HAP-1 (cell line): ENCODE measurements at regions not wholly inside any gene's neighbourhood (a gene's known extent, or its start where the extent isn't known, plus 50 kb on each side); places are given as distances from the start of the nearest gene placed in this dataset.

Experiments used
- DNase-seq, 2 experiments: peaks; one replicate each; pipeline ENCODE4 v3.0.0-alpha.2; 2016 to 2020; ENCODE audit warnings: low spot score in 2 of 2
- H3K27me3 ChIP-seq: fragments of 250-450 bp; sonication (Bioruptor Pico); 2 replicates; pipeline ENCODE4 v1.5.1; 2020; ENCODE audit warnings: low read depth, mild to moderate bottlenecking, moderate library complexity
- H3K36me3 ChIP-seq: fragments of 250-450 bp; sonication (Bioruptor Pico); replicated peaks from 2 replicates; pipeline ENCODE4 v1.5.1; 2020; ENCODE audit warnings: mild to moderate bottlenecking
- H3K4me1 ChIP-seq: fragments of 250-450 bp; sonication (Bioruptor Pico); 2 replicates; pipeline ENCODE4 v1.5.1; 2020; ENCODE audit warnings: mild to moderate bottlenecking
- H3K4me3 ChIP-seq: fragments of 250-450 bp; sonication (Bioruptor Pico); 2 replicates; pipeline ENCODE4 v1.5.1; 2020; ENCODE audit warnings: mild to moderate bottlenecking, moderate library complexity
- H3K9me3 ChIP-seq: fragments of 250-450 bp; sonication (Bioruptor Pico); 2 replicates; pipeline ENCODE4 v1.5.1; 2020; ENCODE audit warnings: mild to moderate bottlenecking, moderate library complexity
- in situ Hi-C: fragments of 300-500 bp; cut with MboI; formaldehyde crosslinking; loops from 3 replicates; pipeline ENCODE4 v1.14.3; 2020; ENCODE audit warnings: low sequenced_read_pairs, inconsistent platforms, mixed read lengths

DNA sequence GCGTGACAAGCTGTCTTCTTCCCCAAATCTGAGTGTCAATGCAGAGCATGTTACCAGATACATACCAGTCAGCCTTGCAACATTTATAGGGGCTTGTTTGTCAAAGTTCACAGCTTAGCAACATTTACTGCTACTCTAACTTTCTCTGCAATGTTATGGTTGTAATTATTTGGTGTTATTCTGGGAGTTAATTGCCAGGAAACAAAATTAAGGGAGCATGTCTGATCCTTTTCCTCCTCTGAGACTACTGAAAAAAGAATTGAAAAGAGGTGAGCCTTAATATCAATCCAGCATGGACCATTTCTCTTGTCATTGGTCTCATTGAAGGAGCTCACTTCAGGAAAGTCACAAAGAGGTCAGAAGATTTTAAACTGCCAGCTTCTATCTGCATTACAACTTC, 465.6 kb upstream of the LINC00305 start:
- Histone ChIP-seq H3K4me3 (no peak overlapping the region), H3K27me3 (no peaks in the 10 kb centered on the region), H3K9me3 (no peaks in the 10 kb centered on the region), H3K36me3 (no peaks in the 10 kb centered on the region), H3K4me1 (no peaks in the 10 kb centered on the region)
- in situ Hi-C loops: no loop called here
- DNase-seq: no peak

DNA sequence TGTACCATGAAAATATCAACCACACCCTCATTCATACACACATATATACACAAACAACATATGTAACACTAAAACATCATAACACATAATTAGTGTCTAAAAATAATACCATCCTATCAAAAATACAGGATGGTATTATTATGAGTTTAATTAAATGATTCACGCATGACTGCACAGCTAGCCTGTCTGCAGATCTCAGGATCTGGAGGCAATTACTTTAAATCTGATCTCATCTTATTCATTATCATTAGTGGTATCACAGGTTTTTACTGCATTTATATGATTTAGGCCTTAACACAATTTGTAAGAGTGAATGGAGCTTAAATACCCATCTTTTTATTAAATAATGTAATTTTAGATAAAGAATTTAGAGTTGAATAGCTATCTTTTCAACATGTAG, 443.4 kb upstream of the LINC00305 start:
- no peak for DNase-seq
- H3K4me3 ChIP-seq: no peak overlapping the region
- H3K36me3 ChIP-seq: no peaks in the 10 kb centered on the region
- H3K4me1 ChIP-seq: no peaks in the 10 kb centered on the region
- no peaks in the 10 kb centered on the region for H3K9me3 ChIP-seq
- in situ Hi-C loops: no loop called here
- H3K27me3 ChIP-seq: no peaks in the 10 kb centered on the region

DNA sequence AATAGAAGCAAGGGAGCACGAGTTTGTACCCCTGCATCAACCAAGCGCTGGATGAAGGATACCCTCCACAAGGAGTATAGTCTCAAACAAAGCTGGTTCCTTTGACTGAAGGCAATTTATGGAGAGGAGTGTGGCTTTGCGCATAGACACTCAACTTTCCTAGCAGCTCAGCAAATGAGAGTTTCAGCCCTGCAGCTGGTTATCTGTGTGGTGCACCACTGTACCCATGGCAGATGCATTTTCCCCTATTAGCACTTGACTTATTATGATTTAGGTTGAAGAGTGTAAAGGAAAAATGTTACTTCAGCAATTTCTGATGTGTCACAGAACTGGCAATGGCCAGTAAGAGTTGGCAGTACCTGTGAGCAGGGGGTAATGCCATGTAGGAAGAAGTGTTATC, 440.1 kb upstream of the LINC00305 start:
- in situ Hi-C loops: no loop called here
- Histone ChIP-seq H3K9me3 (no peaks in the 10 kb centered on the region), H3K36me3 (no peaks in the 10 kb centered on the region), H3K27me3 (no peaks in the 10 kb centered on the region), H3K4me1 (no peaks in the 10 kb centered on the region), H3K4me3 (no peak overlapping the region)
- DNase-seq: no peak

DNA sequence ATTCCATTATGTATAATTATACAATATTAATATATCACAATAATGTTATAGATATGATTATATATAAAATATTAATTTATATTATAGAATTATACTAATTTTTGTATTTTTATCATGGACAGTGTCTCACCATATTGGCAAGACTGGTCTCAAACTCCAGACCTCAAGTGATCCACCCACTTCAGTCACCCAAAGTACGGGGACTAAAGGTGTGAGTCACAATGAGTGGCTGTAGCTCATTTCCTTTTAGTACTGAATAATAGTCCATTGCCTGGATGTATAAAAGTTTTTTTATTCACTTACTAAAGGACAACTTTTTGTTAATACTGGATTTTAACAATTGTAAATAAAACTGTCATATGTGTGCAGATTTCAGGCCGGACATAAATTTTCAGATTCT, 417.6 kb upstream of the LINC00305 start:
- Histone ChIP-seq H3K9me3 (no peaks in the 10 kb centered on the region), H3K4me3 (no peak overlapping the region), H3K27me3 (no peaks in the 10 kb centered on the region), H3K4me1 (no peaks in the 10 kb centered on the region), H3K36me3 (no peaks in the 10 kb centered on the region)
- in situ Hi-C loops: no loop called here
- DNase-seq: no peak

DNA sequence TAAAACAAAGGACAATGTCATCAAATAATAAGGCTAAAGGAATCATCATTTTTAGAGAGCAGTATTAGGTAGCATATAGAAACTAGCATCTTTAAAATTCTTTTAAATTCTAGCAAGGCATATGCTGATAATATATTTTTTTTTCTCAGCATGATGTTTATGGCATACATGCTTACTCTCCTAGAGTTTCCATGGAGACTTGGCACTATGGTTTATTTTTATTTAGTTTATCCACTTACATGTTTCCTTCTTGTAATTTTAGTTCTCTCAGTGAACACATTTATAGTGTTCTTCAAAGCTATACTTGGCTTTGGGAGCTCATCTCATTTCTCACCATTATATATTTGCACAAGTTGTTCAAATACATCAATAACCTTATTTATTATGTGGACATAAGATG, 413.8 kb upstream of the LINC00305 start:
- H3K4me1 ChIP-seq: no peaks in the 10 kb centered on the region
- H3K27me3 ChIP-seq: no peaks in the 10 kb centered on the region
- DNase-seq: no peak
- no peaks in the 10 kb centered on the region for H3K36me3 ChIP-seq
- no peak overlapping the region for H3K4me3 ChIP-seq
- in situ Hi-C loops: no loop called here
- H3K9me3 ChIP-seq: no peaks in the 10 kb centered on the region

DNA sequence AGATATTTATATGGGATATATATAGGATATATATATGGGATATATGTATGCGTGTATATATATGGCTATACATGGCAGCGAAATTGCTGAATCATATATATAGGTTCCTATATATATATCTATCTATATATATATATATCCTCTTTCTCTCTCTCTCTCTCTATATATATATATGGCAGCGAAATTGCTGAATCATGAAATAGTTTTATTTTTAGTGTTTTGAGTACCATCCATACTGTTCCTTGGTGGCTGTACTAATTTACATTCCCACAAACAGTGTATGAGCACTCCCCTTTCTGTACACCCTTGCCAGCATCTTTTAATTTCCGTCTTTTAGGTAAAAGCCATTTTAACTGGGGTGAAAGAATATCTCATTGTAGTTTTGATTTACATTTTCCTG, 397.6 kb upstream of the LINC00305 start:
- H3K36me3 ChIP-seq: no peaks in the 10 kb centered on the region
- no peaks in the 10 kb centered on the region for H3K9me3 ChIP-seq
- no peaks in the 10 kb centered on the region for H3K4me1 ChIP-seq
- in situ Hi-C loops: no loop called here
- no peak for DNase-seq
- no peak overlapping the region for H3K4me3 ChIP-seq
- no peaks in the 10 kb centered on the region for H3K27me3 ChIP-seq

DNA sequence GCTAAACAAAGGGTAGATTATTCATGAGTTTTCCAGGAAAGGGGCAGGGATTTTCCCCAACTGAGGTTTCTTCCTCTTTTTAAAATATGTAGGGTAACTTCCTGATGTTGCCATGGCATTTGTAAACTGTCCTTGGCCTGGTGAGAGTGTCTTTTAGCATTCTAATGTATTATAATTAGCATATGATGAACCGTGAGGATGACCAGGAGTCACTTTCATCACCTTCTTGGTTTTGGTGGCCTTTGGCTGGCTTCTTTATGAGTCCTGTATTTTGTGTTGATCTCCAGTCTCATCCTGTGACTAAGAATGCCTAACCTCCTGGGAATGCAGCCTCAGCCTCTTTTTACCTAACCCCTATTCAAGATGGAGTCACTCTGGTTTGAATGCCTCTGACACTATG, 391.0 kb upstream of the LINC00305 start:
- Histone ChIP-seq H3K36me3 (no peaks in the 10 kb centered on the region), H3K4me1 (no peaks in the 10 kb centered on the region), H3K4me3 (no peak overlapping the region), H3K27me3 (no peaks in the 10 kb centered on the region), H3K9me3 (no peaks in the 10 kb centered on the region)
- DNase-seq: no peak
- in situ Hi-C loops: no loop called here

DNA sequence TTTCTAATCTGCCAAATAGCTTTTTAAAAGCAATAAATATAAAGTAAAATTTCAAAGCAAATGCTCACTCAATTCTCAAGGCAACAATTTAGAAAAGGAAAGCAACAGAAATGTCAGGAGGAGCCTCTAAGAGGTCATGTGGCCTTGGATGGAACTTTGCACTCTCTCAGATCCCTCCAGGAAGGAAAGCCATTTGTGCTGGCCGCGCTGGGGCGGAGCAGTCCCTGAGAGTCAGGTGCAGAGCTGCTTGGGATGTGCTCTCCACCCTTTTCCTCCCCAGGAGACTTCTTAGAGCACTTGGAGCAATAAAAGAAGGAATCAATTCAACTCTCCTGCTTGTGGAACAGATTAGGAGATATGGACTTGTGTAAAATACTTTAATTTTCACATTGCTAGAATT, 379.8 kb upstream of the LINC00305 start:
- H3K4me1 ChIP-seq: no peaks in the 10 kb centered on the region
- no peaks in the 10 kb centered on the region for H3K36me3 ChIP-seq
- H3K9me3 ChIP-seq: no peaks in the 10 kb centered on the region
- H3K4me3 ChIP-seq: no peak overlapping the region
- DNase-seq: no peak
- in situ Hi-C loops: no loop called here
- H3K27me3 ChIP-seq: no peaks in the 10 kb centered on the region

DNA sequence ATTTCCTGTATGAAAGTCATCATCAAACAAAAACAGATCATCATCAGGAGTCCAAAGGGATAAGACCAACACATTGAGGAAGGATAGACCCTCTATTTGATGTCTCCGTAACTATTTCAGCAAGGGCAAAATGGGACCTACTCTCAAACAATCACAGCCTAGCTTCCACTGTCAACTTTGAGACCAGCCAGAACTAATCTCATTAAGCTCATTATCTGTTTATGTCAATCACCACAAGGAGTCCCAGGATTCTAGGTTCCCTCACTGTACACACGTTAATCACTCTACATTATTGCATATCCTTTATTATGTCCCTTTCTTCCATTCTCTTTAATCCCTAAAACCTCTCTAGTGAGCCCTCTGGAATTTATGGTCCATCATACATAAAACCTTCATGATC, 370.3 kb upstream of the LINC00305 start:
- DNase-seq: peak; percentile 12 to 75
- H3K27me3 ChIP-seq: no peaks in the 10 kb centered on the region
- H3K4me1 ChIP-seq: no peaks in the 10 kb centered on the region
- no peaks in the 10 kb centered on the region for H3K36me3 ChIP-seq
- no peak overlapping the region for H3K4me3 ChIP-seq
- no peaks in the 10 kb centered on the region for H3K9me3 ChIP-seq
- in situ Hi-C loops: no loop called here

DNA sequence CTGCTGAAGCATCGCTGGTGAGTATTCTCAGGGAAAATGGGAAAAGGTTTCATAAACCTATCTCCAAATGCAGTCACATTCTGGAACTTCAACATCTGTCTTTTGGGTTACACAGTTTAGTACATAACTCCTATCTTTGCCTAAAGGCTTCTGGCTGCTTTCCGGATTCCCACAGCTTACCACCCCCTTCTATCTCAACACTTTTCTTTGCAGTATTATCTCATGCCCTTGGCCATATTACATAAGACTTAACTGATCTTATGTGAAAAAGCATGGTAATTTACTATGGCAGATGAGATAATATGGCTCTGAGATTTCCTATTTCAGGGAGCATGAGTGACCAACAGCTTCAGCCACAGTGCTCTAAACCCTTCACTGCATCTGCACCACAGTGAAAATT, 369.3 kb upstream of the LINC00305 start:
- Histone ChIP-seq H3K4me1 (no peaks in the 10 kb centered on the region), H3K36me3 (no peaks in the 10 kb centered on the region), H3K9me3 (no peaks in the 10 kb centered on the region), H3K27me3 (no peaks in the 10 kb centered on the region), H3K4me3 (no peak overlapping the region)
- in situ Hi-C loops: no loop called here
- DNase-seq: no peak

DNA sequence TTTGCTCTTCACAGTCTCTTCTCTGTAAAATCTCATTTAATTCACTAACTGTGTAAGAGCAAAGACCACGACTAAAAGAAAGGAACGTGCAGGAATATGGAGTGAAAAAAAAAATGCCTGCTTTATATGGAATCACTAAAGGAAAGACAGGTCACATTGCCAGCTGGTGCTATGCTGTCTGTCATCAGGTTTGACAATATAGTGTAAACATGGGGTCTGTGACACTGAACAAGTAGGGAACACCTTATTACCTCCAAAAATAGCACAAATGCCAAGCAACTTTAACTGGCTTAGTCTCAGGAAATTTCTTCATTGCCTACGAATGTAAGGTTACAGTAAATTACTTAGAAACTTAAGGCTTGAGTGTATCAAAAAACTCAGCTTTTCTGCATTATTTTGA, 364.5 kb upstream of the LINC00305 start:
- Histone ChIP-seq H3K4me3 (no peak overlapping the region), H3K27me3 (no peaks in the 10 kb centered on the region), H3K4me1 (no peaks in the 10 kb centered on the region), H3K9me3 (no peaks in the 10 kb centered on the region), H3K36me3 (no peaks in the 10 kb centered on the region)
- DNase-seq: no peak
- in situ Hi-C loops: no loop called here

DNA sequence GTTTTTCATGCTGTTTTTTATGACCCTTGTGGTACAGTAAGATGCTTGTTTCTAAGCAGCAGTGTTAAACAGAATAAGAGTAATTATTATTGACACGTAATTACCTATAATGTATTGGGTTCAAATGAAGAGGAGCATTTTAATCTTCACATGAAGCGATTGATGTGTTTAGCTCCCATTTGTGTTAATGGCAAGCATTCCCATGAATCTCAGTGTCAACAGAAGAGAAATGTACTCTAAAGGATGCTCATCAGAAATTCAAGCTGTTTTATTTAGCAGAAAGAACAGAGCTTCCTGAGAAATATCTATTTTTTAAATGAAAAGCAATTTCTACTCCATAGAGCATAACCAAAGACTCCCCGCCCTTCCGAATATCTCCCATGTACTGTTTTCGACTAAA, 341.3 kb upstream of the LINC00305 start:
- Histone ChIP-seq H3K27me3 (no peaks in the 10 kb centered on the region), H3K4me3 (no peak overlapping the region), H3K36me3 (no peaks in the 10 kb centered on the region), H3K9me3 (no peaks in the 10 kb centered on the region), H3K4me1 (peaks cover 3% of the 10 kb centered on the region; the same call in 1 of the 2 replicates)
- no peak for DNase-seq
- in situ Hi-C loops: no loop called here

DNA sequence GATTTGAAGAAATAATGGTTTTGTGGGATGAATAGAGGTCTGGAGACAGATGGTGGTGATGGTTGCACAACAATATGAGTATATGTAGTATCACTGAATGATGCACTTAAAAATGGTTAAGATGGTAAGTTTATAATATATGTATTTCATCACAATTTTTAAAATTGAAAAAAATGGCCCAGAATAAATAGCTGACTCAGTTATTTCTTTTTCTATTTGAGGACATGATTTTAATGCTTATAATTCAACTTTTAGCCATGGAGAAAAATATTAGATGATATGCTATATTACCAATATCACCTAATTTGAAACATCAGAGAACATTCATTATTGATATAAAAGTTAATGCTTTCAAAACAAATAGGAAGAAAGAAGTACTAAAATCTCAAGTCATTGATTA, 339.8 kb upstream of the LINC00305 start:
- in situ Hi-C loops: no loop called here
- no peak overlapping the region for H3K4me3 ChIP-seq
- no peaks in the 10 kb centered on the region for H3K27me3 ChIP-seq
- no peak for DNase-seq
- H3K9me3 ChIP-seq: no peaks in the 10 kb centered on the region
- no peaks in the 10 kb centered on the region for H3K36me3 ChIP-seq
- no peaks in the 10 kb centered on the region for H3K4me1 ChIP-seq

DNA sequence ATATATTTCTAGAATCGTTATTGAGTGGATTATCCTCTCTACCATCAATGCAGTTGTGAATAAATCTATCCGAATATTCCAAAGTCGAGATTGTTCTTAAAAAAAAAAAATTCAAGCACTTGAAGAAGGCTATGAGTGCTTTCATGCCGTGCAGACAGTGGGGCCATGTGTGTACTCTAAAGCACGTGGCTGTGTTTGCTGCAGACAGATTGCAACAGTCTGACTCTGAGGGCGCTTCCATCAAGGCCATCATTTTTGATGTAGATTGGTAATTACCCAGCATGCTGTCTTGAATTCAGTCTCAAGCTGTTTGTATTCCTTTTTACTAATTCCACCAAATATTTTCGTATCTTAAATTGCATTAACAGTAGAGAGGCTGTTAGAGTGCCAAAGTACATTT, 325.9 kb upstream of the LINC00305 start:
- DNase-seq: no peak
- no peaks in the 10 kb centered on the region; the same call in 1 of the 2 replicates for H3K4me1 ChIP-seq
- in situ Hi-C loops: no loop called here
- H3K36me3 ChIP-seq: no peaks in the 10 kb centered on the region
- no peak overlapping the region for H3K4me3 ChIP-seq
- no peaks in the 10 kb centered on the region for H3K27me3 ChIP-seq
- no peaks in the 10 kb centered on the region for H3K9me3 ChIP-seq

DNA sequence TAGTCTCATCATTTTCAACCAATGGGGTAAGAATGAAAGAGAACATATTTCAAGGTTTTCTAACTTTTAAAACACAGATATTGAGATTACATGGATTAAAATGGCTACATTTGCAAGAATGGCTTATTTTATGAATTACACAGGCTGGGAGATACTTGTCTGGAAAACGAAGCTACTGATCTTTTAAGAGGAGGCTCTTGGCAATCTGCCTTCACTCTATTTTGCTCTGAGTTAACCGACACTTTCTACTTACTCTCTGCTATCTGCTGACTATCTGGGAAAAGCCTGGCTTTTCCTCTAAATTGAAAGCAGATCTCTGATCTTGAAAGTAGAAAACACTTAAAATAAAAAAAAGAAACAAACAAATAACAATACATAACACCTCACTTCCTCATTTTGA, 325.4 kb upstream of the LINC00305 start:
- Histone ChIP-seq H3K27me3 (no peaks in the 10 kb centered on the region), H3K36me3 (no peaks in the 10 kb centered on the region), H3K9me3 (no peaks in the 10 kb centered on the region), H3K4me1 (no peaks in the 10 kb centered on the region; the same call in 1 of the 2 replicates), H3K4me3 (no peak overlapping the region)
- in situ Hi-C loops: no loop called here
- DNase-seq: no peak
